H1 (cell line): ENCODE measurements at regions not wholly inside any gene's neighbourhood (a gene's known extent, or its start where the extent isn't known, plus 50 kb on each side); places are given as distances from the start of the nearest gene placed in this dataset.

Source experiments
- CTCF ChIA-PET: fragments of 300-600 bp; sonication (Branson Sonifier 250); formaldehyde crosslinking; loops from one replicate; lab custom pipeline; 2021; ENCODE audit not compliant: partially characterized antibody; lab: Charles Lee
- POLR2A ChIA-PET: fragments of 300-600 bp; sonication (Branson Sonifier 250); formaldehyde crosslinking; loops from one replicate; lab custom pipeline; 2021; ENCODE audit warnings: inconsistent platforms; ENCODE audit not compliant: partially characterized antibody; lab: Charles Lee
- DNase-seq, 2 experiments: peaks; one replicate each; pipeline versions ENCODE4 v3.0.0 to v3.0.0-alpha.2; 2010 to 2022; ENCODE audit warnings: low spot score in 2 of 2, low read depth in 1 of 2, mixed read lengths in 1 of 2
- FAIRE-seq: peaks from 2 replicates; lab custom pipeline; 2011; peaks lifted over from hg19 to GRCh38; lab: Jason Lieb, UNC
- H2AFZ ChIP-seq: 2 replicates; pipeline ENCODE4 v1.8.1; 2012; ENCODE audit warnings: low read length, inconsistent platforms
- H2AK5ac ChIP-seq: 2 replicates; pipeline ENCODE4 v1.6.1; 2013; ENCODE audit warnings: low read depth, low read length
- H2BK120ac ChIP-seq: replicated peaks from 2 replicates; pipeline ENCODE3; 2013; ENCODE audit warnings: low read depth, low read length, inconsistent platforms
- H2BK12ac ChIP-seq: 2 replicates; pipeline ENCODE4 v1.6.1; 2013; ENCODE audit warnings: low read depth, low read length
- H2BK15ac ChIP-seq: 2 replicates; pipeline ENCODE4 v1.6.1; 2013; ENCODE audit warnings: low read length
- H2BK20ac ChIP-seq: 2 replicates; pipeline ENCODE4 v1.6.1; 2013; ENCODE audit warnings: low read length
- H2BK5ac ChIP-seq: 2 replicates; pipeline ENCODE4 v1.6.1; 2013; ENCODE audit warnings: low read depth, low read length
- H3K14ac ChIP-seq: 2 replicates; pipeline ENCODE4 v1.6.1; 2013; ENCODE audit warnings: inconsistent platforms; ENCODE audit not compliant: insufficient read length
- H3K18ac ChIP-seq: 2 replicates; pipeline ENCODE4 v1.6.1; 2013; ENCODE audit warnings: low read length; ENCODE audit errors: extremely low read depth
- H3K23ac ChIP-seq: 2 replicates; pipeline ENCODE4 v1.6.1; 2013; ENCODE audit warnings: inconsistent platforms; ENCODE audit not compliant: insufficient read length
- H3K23me2 ChIP-seq: 2 replicates; pipeline ENCODE4 v1.6.1; 2013; ENCODE audit warnings: low read depth, low read length
- H3K27ac ChIP-seq: 2 replicates; pipeline ENCODE4 v1.6.1; 2011; ENCODE audit warnings: low read depth, low read length, inconsistent platforms
- H3K27me3 ChIP-seq, 4 experiments: replicated peaks in 1 of 4; 1 replicate in 1 of 4; 2 replicates in 3 of 4; pipeline versions ENCODE4 v1.6.1 to v1.8.1; 2011 to 2013; ENCODE audit warnings: low read length in 3 of 4, mild to moderate bottlenecking in 3 of 4, inconsistent platforms in 2 of 4, mixed read lengths in 2 of 4, moderate library complexity in 1 of 4; ENCODE audit not compliant: control insufficient read depth in 3 of 4, insufficient read depth in 3 of 4; ENCODE audit errors: extremely low read depth in 1 of 4
- H3K36me3 ChIP-seq, 4 experiments: 2 replicates each; pipeline versions ENCODE4 v1.6.1 to v1.8.1; 2011 to 2013; ENCODE audit warnings: mild to moderate bottlenecking in 4 of 4, low read length in 3 of 4, moderate library complexity in 2 of 4, control low read depth in 1 of 4, inconsistent platforms in 1 of 4; ENCODE audit not compliant: insufficient read depth in 4 of 4, control insufficient read depth in 2 of 4
- H3K4ac ChIP-seq: replicated peaks from 2 replicates; pipeline ENCODE3; 2013; ENCODE audit warnings: low read length, low read depth, mixed read lengths, inconsistent platforms; ENCODE audit not compliant: insufficient read length
- H3K4me1 ChIP-seq, 4 experiments: replicated peaks in 1 of 4; 1 replicate in 1 of 4; 2 replicates in 3 of 4; pipeline versions ENCODE4 v1.6.1 to v1.8.1; 2011 to 2013; ENCODE audit warnings: low read length in 3 of 4, inconsistent platforms in 2 of 4, mixed read lengths in 1 of 4; ENCODE audit not compliant: insufficient read depth in 4 of 4, control insufficient read depth in 3 of 4
- H3K4me2 ChIP-seq, 2 experiments: 2 replicates each; pipeline versions ENCODE4 v1.6.1 to v1.8.1; 2011 to 2013; ENCODE audit warnings: low read depth in 2 of 2, low read length in 2 of 2, control low read depth in 1 of 2, inconsistent platforms in 1 of 2, mild to moderate bottlenecking in 1 of 2; ENCODE audit not compliant: insufficient read depth in 1 of 2
- H3K4me3 ChIP-seq, 4 experiments: fragments of 200-600, 300-600 bp in 1 of 4; sonication (generic), shearing (Covaris generic), sonication (Bioruptor Twin) in 1 of 4; 2 replicates each; pipeline versions ENCODE4 v1.5.1 to v1.8.1; 2011 to 2016; ENCODE audit warnings: low read length in 4 of 4, low read depth in 3 of 4, control low read depth in 2 of 4, inconsistent platforms in 2 of 4, mild to moderate bottlenecking in 2 of 4, mixed read lengths in 1 of 4, moderate library complexity in 1 of 4; ENCODE audit not compliant: insufficient read depth in 2 of 4; ENCODE audit errors: extremely low read depth in 1 of 4
- H3K56ac ChIP-seq: replicated peaks from 2 replicates; pipeline ENCODE3; 2013; ENCODE audit warnings: low read depth, mild to moderate bottlenecking, mixed read lengths, low read length, inconsistent platforms; ENCODE audit not compliant: insufficient read length
- H3K79me1 ChIP-seq: 2 replicates; pipeline ENCODE4 v1.6.1; 2013; ENCODE audit warnings: low read depth, low read length, control low read depth
- H3K79me2 ChIP-seq, 2 experiments: 2 replicates each; pipeline versions ENCODE4 v1.6.1 to v1.8.1; 2012 to 2013; ENCODE audit warnings: low read length in 2 of 2, mild to moderate bottlenecking in 2 of 2, inconsistent platforms in 1 of 2; ENCODE audit not compliant: insufficient read depth in 2 of 2, control insufficient read depth in 1 of 2
- H3K9ac ChIP-seq, 4 experiments: replicated peaks in 1 of 4; 1 replicate in 1 of 4; 2 replicates in 3 of 4; pipeline versions ENCODE4 v1.6.1 to v1.8.1; 2011 to 2013; ENCODE audit warnings: low read depth in 3 of 4, low read length in 3 of 4, control low read depth in 2 of 4, mild to moderate bottlenecking in 2 of 4, moderate library complexity in 2 of 4, inconsistent platforms in 1 of 4; ENCODE audit errors: extremely low read depth in 1 of 4
- H3K9me3 ChIP-seq, 2 experiments: 2 replicates each; pipeline versions ENCODE4 v1.6.1 to v1.8.1; 2012 to 2013; ENCODE audit warnings: mild to moderate bottlenecking in 2 of 2, moderate library complexity in 2 of 2, control low read depth in 1 of 2, inconsistent platforms in 1 of 2, low read depth in 1 of 2, low read length in 1 of 2, mixed read lengths in 1 of 2; ENCODE audit not compliant: insufficient read depth in 2 of 2
- H4K20me1 ChIP-seq, 2 experiments: replicated peaks in 1 of 2; 2 replicates each; pipeline versions ENCODE3 to v1.8.1; 2011 to 2013; ENCODE audit warnings: inconsistent platforms in 2 of 2, low read length in 2 of 2, mild to moderate bottlenecking in 1 of 2; ENCODE audit not compliant: insufficient read depth in 2 of 2, control insufficient read depth in 1 of 2
- H4K5ac ChIP-seq: 2 replicates; pipeline ENCODE4 v1.6.1; 2013; ENCODE audit warnings: low read length, low read depth, mixed read lengths, inconsistent platforms; ENCODE audit not compliant: insufficient read length
- H4K8ac ChIP-seq: 2 replicates; pipeline ENCODE4 v1.8.0; 2013; ENCODE audit warnings: mild to moderate bottlenecking, moderate library complexity, low read length, inconsistent platforms; ENCODE audit not compliant: insufficient read depth; ENCODE audit errors: extremely low read depth
- H4K91ac ChIP-seq: replicated peaks from 2 replicates; pipeline ENCODE3; 2013; ENCODE audit warnings: low read length, mixed read lengths, inconsistent platforms; ENCODE audit not compliant: insufficient read length
- ASH2L ChIP-seq: fragments of 200-600, 300-600 bp; sonication (generic); IDR thresholded peaks from one replicate; pipeline ENCODE4 v1.7.1; 2017; ENCODE audit warnings: low read length
- CBX5 ChIP-seq: fragments of 300-800, 300-1000 bp; sonication (generic); IDR thresholded peaks from 2 replicates; pipeline ENCODE4 v1.7.1; 2016; ENCODE audit warnings: antibody characterized with exemption, low read length, low read depth
- HDAC2 ChIP-seq, 2 experiments: fragments of 300-600 bp in 1 of 2; sonication (generic) in 1 of 2; IDR thresholded peaks; 2 replicates each; pipeline ENCODE4 v1.6.1; 2011 to 2012; ENCODE audit warnings: low read depth in 2 of 2, low read length in 2 of 2, mild to moderate bottlenecking in 2 of 2, moderate library complexity in 2 of 2, borderline replicate concordance in 1 of 2, inconsistent platforms in 1 of 2
- PHF8 ChIP-seq: fragments of 200-600 bp; sonication (generic); conservative IDR thresholded peaks from 2 replicates; pipeline ENCODE4 v1.7.1; 2012; ENCODE audit warnings: low read depth, mild to moderate bottlenecking, inconsistent platforms, low read length, moderate library complexity
- POU5F1 ChIP-seq: IDR thresholded peaks from 2 replicates; pipeline ENCODE4 v1.6.1; 2011; ENCODE audit warnings: low read depth, mild to moderate bottlenecking, low read length, moderate library complexity
- RAD21 ChIP-seq, 2 experiments: IDR thresholded peaks in 1 of 2; conservative IDR thresholded peaks in 1 of 2; 2 replicates each; pipeline ENCODE4 v1.6.1; 2011; ENCODE audit warnings: low read depth in 2 of 2, low read length in 2 of 2, improper control_type of control experiment in 1 of 2, inconsistent platforms in 1 of 2, mild to moderate bottlenecking in 1 of 2, moderate library complexity in 1 of 2
- RFX5 ChIP-seq: IDR thresholded peaks from 2 replicates; pipeline ENCODE4 v1.6.1; 2011; ENCODE audit warnings: low read depth, low read length, improper control_type of control experiment, borderline replicate concordance
- RNF2 ChIP-seq: fragments of 200-900, 300-1000 bp; sonication (generic); IDR thresholded peaks from 2 replicates; pipeline ENCODE4 v1.7.1; 2016; ENCODE audit warnings: borderline replicate concordance, low read depth, mild to moderate bottlenecking, antibody characterized with exemption, low read length; ENCODE audit not compliant: poor library complexity, severe bottlenecking; ENCODE audit errors: missing control alignments
- SIRT6 ChIP-seq: IDR thresholded peaks from one replicate; pipeline ENCODE4 v1.7.1; 2012; ENCODE audit warnings: low read length, inconsistent platforms
- SP1 ChIP-seq: IDR thresholded peaks from 2 replicates; pipeline ENCODE4 v1.6.1; 2011; ENCODE audit warnings: low read depth, low read length
- WGBS, 2 experiments: shearing (Covaris generic) in 1 of 2; methylation state at CpG; one replicate each; pipeline versions ENCODE4 v1.1.6 to v1.1.7; 2013 to 2015; ENCODE audit warnings: low lambda C conversion rate in 2 of 2, mixed read lengths in 2 of 2, inconsistent platforms in 1 of 2, low coverage in 1 of 2, missing lambda C conversion rate in 1 of 2; ENCODE audit not compliant: insufficient replicate concordance in 2 of 2, insufficient coverage in 1 of 2, insufficient read length in 1 of 2; ENCODE audit errors: extremely low coverage in 1 of 2, missing lambda C conversion rate in 1 of 2; 5-methylcytosine and 5-hydroxymethylcytosine counted together
- TF ChIP-seq, protein P1 (sequence below): IDR thresholded peaks from 2 replicates; pipeline ENCODE4 v1.6.1; 2011; ENCODE audit warnings: low read depth, mild to moderate bottlenecking, low read length; ENCODE audit not compliant: insufficient read depth

DNA sequence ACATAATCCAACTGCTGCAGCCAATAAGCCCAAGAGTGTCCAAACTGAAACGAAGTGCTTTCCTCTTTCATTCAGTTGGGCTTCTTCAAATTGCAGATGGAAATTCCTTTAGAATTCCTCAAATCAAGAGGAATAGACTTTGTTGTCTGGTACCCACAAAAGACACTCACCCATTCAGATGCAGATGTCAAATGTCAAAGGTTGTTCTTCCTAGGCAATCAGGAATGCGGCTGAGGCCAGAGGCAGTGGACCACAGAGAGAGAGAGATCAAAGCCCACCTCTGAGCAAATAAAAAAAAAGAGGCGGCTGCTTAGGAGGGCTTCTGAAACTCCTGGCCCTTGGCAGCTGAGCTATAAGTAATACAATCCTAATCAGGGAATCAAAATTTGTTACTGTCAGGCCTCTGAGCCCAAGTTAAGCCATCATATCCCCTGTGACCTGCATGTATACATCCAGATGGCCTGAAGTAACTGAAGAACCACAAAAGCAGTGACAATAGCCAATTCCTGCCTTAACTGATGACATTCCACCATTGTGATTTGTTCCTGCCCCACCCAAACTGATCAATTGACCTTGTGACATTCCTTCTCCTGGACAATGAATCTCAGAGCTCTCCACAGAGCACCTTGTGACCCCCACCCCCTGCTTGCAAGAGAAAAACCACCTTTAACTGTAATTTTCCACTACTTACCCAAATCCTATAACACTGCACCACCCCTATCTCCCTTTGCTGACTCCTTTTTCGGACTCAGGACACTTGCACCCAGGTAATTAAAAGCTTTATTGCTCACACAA, 303.0 kb upstream of the GJE1 start:
- CTCF ChIA-PET: no interaction called here
- FAIRE-seq: peak; percentile 48
- TF ChIP-seq, protein P1, sequence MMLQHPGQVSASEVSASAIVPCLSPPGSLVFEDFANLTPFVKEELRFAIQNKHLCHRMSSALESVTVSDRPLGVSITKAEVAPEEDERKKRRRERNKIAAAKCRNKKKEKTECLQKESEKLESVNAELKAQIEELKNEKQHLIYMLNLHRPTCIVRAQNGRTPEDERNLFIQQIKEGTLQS: no peak
- TF ChIP-seq RNF2: no peak
- TF ChIP-seq CBX5: no peak
- TF ChIP-seq RFX5: no peak
- no peak for TF ChIP-seq RAD21 (IDR thresholded peaks at IDR 0.05 in 1 of 2, conservative IDR thresholded peaks at IDR 0.05 in 1 of 2; ENCODE audit: low read depth in 2 of 2, low read length in 2 of 2)
- TF ChIP-seq SP1: peak; percentile 66; the same call in 1 of the 2 replicates
- TF ChIP-seq POU5F1: 0 out of 2 replicates have a peak, but pooled peaks have one; percentile 73
- no peak for TF ChIP-seq SIRT6
- no peak for TF ChIP-seq HDAC2 (IDR thresholded peaks at IDR 0.05; ENCODE audit: borderline replicate concordance in 1 of 2, low read depth in 2 of 2, low read length in 2 of 2)
- peak; percentile 26 for TF ChIP-seq ASH2L
- no peak for TF ChIP-seq PHF8

More for the DNA sequence above, 303.0 kb upstream of the GJE1 start:
- H3K4me3 ChIP-seq: no peak overlapping the region; a peak in 1 of 8 replicates
- POLR2A ChIA-PET: no interaction called here
- 68% methylated on average over 4 of the region's 4 CpGs; no CpG with 5 or more reads in 1 of the 2 experiments for WGBS, 2 experiments
- no peak overlapping the region for H3K4ac ChIP-seq
- H3K9ac ChIP-seq: no peak overlapping the region
- H3K18ac ChIP-seq: no peak overlapping the region
- no peaks in the 10 kb centered on the region for H3K79me2 ChIP-seq
- no peaks in the 10 kb centered on the region for H4K20me1 ChIP-seq
- peak in 1 of 2 experiments; percentile 36 for DNase-seq
- H3K36me3 ChIP-seq: no peaks in the 10 kb centered on the region; a peak in 1 of 8 replicates
- H3K23me2 ChIP-seq: no peaks in the 10 kb centered on the region
- H2BK120ac ChIP-seq: no peak overlapping the region
- peaks cover 4 to 14% (median 7%) of the 10 kb centered on the region in 4 experiments; a peak in 5 of 7 replicates for H3K4me1 ChIP-seq
- H2AK5ac ChIP-seq: no peak overlapping the region
- H2AFZ ChIP-seq: no peak overlapping the region
- peak overlapping the region; percentile 55; the same call in 1 of the 2 replicates for H2BK20ac ChIP-seq
- no peak overlapping the region for H4K91ac ChIP-seq
- no peaks in the 10 kb centered on the region for H3K9me3 ChIP-seq
- H4K5ac ChIP-seq: peak overlapping the region; percentile 58
- H2BK12ac ChIP-seq: peak overlapping the region; percentile 62; the same call in 1 of the 2 replicates
- no peak overlapping the region for H3K23ac ChIP-seq
- no peak overlapping the region for H4K8ac ChIP-seq
- no peak overlapping the region for H2BK15ac ChIP-seq
- peak overlapping the region; percentile 83; the same call in 1 of the 2 replicates for H2BK5ac ChIP-seq
- H3K14ac ChIP-seq: no peak overlapping the region
- no peaks in the 10 kb centered on the region for H3K27me3 ChIP-seq
- H3K27ac ChIP-seq: no peak overlapping the region
- peak overlapping the region; percentile 11 to 35; a peak in 3 of 4 replicates for H3K4me2 ChIP-seq
- H3K56ac ChIP-seq: no peak overlapping the region
- no peaks in the 10 kb centered on the region for H3K79me1 ChIP-seq
